AG09309 (cell line): ENCODE measurements at regions not wholly inside any gene's neighbourhood (a gene's known extent, or its start where the extent isn't known, plus 50 kb on each side); places are given as distances from the start of the nearest gene placed in this dataset.

Experiments used
- DNase-seq: peaks from one replicate; pipeline ENCODE4 v3.0.0-alpha.2; 2010; ENCODE audit warnings: low read depth
- H3K4me3 ChIP-seq: 2 replicates; pipeline ENCODE4 v1.5.1; 2011; ENCODE audit warnings: mild to moderate bottlenecking, low read depth, low read length, moderate library complexity; ENCODE audit not compliant: control insufficient read depth
- CTCF ChIP-seq: IDR thresholded peaks from 2 replicates; pipeline ENCODE4 v1.5.1; 2011; ENCODE audit warnings: mild to moderate bottlenecking, low read depth, low read length, inconsistent platforms; ENCODE audit not compliant: insufficient read depth, control insufficient read depth; ENCODE audit errors: missing control alignments

- no peak for TF ChIP-seq CTCF
- H3K4me3 ChIP-seq: no peak overlapping the region
- no peak for DNase-seq
Observed at GRCh38 chr2:236849940-236850339, 235.7 kb upstream of the COPS8 start.

DNA sequence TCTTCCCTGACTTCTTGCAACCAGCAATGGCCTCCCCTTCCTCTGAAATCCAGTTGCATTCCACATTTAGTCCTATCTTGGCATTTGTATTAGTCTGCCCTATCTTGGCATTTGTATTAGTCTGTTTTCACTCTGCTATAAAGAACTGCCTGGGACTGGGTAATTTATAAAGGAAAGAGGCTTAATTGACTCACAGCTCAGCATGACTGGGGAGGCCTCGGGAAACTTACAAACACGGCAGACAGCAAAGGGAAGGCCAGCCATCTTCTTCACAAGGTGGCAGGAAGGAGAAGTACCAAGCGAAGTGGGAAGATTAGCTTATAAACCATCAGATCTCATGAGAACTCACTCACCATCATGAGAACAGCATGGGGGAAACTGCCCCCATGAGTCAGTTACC, 234.5 kb upstream of the COPS8 start:
- no peak for TF ChIP-seq CTCF
- no peak for DNase-seq
- H3K4me3 ChIP-seq: no peak overlapping the region

- H3K4me3 ChIP-seq: no peak overlapping the region
- no peak for DNase-seq
- no peak for TF ChIP-seq CTCF
Observed at GRCh38 chr2:236852100-236852976, 233.4 kb upstream of the COPS8 start.

DNA sequence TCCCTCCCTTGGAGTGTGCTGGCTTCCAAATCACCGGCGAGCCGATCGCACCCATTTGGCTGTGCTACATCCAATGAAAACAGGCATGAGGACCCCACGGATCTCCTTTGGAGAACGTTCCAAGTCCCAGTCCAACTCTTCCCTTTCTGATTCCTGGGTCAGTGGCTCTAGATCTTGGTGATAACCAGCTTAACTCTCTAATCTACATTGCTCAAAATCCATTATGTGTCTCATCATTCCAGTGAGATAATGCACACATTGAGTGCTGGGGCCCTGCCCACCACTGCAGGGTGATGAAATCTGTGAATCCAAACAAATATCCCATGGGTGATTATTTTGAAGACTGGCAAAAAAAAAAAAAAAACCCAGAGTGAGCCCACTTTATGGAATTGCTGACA, 232.7 kb upstream of the COPS8 start:
- no peak for TF ChIP-seq CTCF
- no peak for DNase-seq
- no peak overlapping the region for H3K4me3 ChIP-seq

DNA sequence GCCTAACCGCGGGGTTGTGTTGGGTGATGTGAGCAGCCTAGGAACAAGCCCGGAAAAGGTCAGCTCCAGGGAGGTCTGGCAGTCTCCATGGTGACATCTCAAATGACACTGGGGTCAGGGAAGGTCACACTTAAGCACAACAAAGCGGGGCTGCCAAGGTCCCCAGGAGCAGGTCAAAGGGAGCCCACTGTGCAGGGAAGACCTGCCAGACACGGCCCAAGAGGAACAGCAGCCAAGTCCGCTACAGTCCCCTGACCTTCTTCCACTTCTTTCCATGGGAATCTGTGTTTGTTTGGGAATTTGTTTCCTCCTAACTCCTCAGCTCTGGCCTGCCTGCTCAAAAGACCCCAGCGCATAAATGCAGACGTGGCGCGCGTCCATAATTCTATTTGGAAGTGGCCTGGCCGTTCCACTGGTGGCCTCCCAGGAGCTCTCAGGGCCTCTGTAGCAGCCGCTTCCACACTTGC, 232.1 kb upstream of the COPS8 start:
- no peak for TF ChIP-seq CTCF
- DNase-seq: no peak
- no peak overlapping the region for H3K4me3 ChIP-seq

GRCh38 chr2:236855176-236855865, 230.4 kb upstream of the COPS8 start:
- DNase-seq: no peak
- no peak for TF ChIP-seq CTCF
- H3K4me3 ChIP-seq: no peak overlapping the region
